ENCODE measurements at regions not wholly inside any gene's neighbourhood (a gene's known extent, or its start where the extent isn't known, plus 50 kb on each side); places are given as distances from the start of the nearest gene placed in this dataset.

GRCh38 chr22:48154169-48154942, 1391.9 kb downstream of the TBC1D22A start:
- no peak for DNase-seq

- no peak for DNase-seq
Observed at GRCh38 chr22:48153726-48154125, 1391.3 kb downstream of the TBC1D22A start.

DNA sequence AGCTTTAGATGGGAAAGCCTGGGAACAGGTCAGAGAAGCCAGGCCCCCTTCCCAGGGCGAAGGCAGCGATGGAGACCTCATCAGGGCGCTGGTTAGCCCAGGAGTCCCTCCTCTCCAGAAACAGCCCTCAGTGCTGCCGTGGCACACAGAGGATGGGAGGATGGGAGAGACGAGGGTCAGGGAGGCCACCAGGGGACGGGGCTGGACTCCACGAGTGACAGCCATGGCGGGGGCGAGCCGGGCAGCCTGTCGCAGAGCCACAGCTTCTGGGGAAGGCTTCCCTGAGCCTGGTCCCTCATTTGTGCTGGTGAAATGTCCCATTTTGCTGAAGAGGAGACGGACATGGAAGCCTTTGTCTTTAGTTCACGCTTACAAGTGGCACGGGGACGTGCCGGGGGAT, 1390.5 kb downstream of the TBC1D22A start:
- no peak for DNase-seq

DNA sequence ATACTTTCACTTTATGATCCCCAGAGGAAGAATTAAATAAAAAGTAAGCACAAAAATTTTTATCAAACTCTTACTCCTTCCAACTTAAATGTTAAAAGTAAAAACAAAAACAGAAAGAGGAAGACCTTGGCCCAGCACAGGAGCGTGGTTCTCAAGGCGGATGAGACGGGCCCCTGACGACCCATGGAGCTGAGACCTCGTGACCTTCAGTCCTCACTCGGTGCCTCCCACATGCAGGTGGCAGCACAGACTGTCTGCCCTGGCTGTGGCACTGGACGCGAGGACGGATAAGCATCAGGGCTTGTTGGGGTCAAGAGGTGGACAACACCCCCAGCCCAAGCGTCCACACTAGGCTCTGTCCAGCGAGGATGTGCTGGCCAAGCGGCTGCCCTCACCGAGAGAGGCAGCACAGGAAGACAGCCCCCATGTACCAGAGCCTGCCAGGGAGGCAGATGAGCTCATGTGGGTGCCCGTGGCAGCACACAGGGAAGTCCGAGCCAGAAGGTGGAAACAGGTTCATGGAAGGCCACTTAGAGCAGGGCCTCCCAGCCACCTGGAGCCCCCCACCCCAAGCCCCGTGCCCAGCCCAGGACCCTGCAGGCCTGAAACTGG, 1389.8 kb downstream of the TBC1D22A start:
- no peak for DNase-seq

GRCh38 chr22:48151641-48152040, 1389.2 kb downstream of the TBC1D22A start:
- no peak for DNase-seq

GRCh38 chr22:48147831-48148230, 1385.4 kb downstream of the TBC1D22A start:
- DNase-seq = no peak

DNA sequence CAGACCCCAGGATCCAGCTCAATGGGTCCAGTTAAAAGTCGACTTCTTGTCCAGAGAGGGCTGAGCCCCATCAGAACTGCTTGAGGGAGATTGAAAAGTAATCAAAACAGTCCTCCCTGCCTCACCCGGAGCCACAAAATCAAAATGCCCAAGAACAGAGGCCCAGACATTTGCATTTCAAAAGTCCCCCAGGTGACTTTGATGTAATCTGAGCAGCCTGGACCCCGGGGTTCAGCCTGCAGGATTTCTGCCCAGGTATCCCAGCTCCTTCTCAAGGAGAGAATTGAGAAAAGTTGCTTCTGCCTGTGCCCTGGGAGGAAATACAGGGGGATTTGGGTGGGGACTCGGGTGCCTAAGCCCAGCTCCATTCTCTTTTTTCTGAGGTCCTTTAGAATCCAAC, 1385.0 kb downstream of the TBC1D22A start:
- no peak for DNase-seq

DNA sequence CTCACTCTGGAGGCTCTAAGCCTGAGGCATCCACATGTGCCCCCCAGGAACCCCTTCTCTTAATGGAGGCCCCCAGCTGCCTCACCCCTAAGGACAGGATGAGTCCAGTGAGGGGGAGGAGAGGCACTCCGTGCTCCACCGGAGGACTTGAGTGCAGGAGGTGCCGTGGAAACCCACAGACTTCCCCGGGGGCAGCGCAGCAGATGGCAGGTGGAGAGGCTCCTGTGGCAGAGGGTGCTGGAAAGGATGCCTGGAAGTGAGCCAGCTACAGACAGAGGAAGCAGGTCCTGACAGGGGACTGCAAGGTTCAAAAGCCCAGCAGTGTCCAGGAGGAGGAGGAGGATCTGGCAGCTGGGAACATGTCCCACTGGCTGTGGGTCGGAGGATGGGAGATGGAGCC, 1384.0 kb downstream of the TBC1D22A start:
- DNase-seq = no peak

DNA sequence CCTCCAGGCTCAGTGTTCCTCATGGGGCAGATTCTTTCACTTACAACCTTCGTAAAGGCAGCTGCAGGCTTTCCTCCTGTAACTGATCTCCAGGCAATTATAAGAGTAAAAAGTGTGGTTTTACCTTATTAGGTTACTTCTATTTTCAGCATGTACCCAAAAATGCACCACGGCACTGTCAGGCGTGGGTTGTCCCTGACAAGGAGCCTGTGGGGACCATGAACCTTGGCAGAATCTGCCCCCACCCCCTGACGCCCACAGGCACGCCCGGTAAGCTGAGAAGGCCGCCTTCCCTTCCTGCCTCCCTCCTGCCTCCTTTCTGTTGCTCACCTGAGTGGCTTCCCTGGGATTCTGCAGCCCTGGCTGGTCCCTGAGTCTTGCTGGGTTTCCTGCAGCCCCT, 1383.3 kb downstream of the TBC1D22A start:
- DNase-seq = no peak

DNA sequence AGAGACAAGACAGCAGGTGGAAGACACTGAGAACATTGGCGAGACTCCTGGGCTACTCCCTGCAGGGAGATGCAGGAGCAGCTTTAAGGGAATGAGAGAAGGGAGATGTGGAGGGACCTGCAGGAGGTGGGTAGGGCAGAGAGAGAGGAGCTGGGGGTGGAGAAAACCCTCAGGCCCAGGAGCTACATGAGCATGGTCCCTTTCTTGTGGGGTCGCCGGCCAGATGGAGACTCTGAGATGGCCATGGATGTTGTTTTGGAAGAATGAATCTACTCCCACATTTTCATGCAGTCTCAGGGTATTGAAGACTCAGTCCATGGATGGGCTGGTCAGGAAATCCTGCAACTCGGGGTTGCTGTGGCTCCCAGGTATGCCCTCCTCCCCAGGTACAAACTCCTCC, 1381.9 kb downstream of the TBC1D22A start:
- DNase-seq = no peak

GRCh38 chr22:48143856-48144255, 1381.4 kb downstream of the TBC1D22A start:
- DNase-seq = no peak

- DNase-seq = no peak
Observed at GRCh38 chr22:48142388-48142787, 1379.9 kb downstream of the TBC1D22A start.

DNA sequence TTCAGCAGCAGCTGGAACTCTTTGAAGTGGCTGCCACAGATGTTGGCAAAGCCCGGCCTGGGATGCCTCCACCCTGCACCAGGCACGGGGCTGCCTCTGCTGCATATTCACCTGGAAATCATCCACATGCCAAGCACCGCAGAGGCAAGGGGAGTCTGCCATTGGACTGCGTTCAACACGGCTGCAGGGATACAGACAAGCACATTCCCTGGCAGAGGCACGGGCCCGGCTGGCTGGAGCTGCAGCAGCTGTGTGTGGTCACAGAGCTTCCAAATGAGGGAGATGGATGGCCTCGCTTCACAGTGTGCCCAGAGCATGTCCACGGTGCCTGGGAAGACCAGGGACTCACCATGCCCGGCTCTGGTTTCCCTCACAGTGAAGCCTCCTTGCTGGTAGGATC, 1378.9 kb downstream of the TBC1D22A start:
- no peak for DNase-seq

GRCh38 chr22:48140261-48140813, 1377.9 kb downstream of the TBC1D22A start:
- no peak for DNase-seq

DNA sequence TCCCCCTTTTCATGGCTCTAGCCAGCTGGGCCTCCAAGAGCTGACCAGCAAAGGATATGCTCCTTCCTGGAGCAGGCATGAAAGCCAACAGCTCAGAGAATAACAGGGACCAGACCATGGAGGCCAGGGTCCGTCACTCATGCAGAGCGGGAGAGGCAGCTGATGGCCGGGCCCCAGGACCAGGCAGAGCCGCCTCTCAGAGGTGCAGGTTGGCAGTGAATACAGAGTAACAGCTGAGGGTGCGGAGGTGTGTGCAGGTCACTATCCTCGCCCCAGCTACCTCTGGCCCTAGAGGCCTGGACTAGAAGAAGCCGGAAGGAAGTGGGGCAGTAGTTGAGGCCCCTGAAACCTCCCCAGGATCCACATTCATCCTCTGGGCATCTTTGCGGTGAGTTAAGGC, 1377.3 kb downstream of the TBC1D22A start:
- no peak for DNase-seq

GRCh38 chr22:48138855-48139254, 1376.4 kb downstream of the TBC1D22A start:
- no peak for DNase-seq

GRCh38 chr22:48138427-48138826, 1376.0 kb downstream of the TBC1D22A start:
- no peak for DNase-seq

- no peak for DNase-seq
Observed at GRCh38 chr22:48137640-48138039, 1375.2 kb downstream of the TBC1D22A start.

- DNase-seq = no peak
Observed at GRCh38 chr22:48135592-48135991, 1373.1 kb downstream of the TBC1D22A start.

- no peak for DNase-seq
Observed at GRCh38 chr22:48125416-48125815, 1363.0 kb downstream of the TBC1D22A start.

DNA sequence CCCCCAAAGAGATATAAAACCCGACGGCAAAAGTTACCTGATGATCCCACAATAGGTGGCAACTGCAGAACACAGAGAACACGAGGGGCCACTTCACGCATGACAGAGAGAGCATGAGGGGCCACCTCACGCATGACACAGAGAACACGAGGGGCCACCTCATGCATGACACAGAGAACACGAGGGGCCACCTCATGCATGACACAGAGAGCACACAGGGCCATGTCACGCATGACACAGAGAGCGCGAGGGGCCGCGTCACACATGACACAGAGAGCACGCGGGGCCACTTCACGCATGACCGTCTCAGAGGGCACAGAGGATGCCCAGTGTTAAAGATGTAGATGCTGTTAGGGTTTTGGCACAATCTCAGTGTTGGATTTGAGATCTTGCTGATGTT, 1359.5 kb downstream of the TBC1D22A start:
- no peak for DNase-seq

DNA sequence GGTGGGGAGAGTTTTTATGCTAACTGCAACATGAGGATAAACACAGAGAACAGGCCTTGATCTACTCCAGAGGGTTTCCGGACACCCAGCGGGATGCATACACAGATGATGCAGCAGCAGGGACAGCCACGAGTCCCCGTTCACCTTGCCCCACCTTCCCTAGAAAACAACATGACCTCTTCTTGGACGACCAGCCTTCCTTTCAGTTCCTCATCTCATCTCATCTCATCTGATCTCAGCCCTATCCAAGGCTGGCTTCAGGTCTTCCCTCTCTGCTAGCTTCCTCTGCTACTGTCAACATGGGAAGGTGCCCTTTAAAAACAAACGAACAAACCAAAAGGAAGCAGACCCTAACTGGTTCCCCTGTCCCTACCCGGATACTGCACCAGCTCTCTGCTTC, 1356.2 kb downstream of the TBC1D22A start:
- no peak for DNase-seq

DNA sequence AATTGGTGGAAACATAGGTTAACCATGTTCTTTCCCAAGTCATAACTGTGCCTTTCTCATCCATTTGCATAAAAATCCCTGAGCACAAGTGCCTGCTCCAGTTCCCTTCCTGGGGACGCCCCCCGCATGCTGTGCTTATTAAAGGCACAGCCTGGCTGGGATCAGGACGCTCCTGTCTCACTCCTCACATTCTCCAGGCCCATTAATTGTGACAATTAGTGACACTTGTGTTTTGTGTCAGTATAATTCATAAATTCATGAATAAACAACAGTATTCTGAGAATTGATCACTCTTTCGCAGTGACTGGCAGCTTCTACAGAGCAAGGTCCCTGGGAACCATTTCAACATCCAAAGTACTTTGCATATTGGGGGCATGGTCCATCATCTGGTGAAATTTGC, 1354.4 kb downstream of the TBC1D22A start:
- DNase-seq = no peak

- no peak for DNase-seq
Observed at GRCh38 chr22:48112687-48113521, 1350.5 kb downstream of the TBC1D22A start.
